HCT116 (cell line): ENCODE measurements at regions not wholly inside any gene's neighbourhood (a gene's known extent, or its start where the extent isn't known, plus 50 kb on each side); places are given as distances from the start of the nearest gene placed in this dataset.

Experiments used
- ATAC-seq: fragments of 200-7000 bp; cut with Tn5 transposase; 2 replicates; pipeline ENCODE4 v1.9.1; 2020; ENCODE audit warnings: mild to moderate bottlenecking, moderate library complexity
- BruUV-seq: library from RNA; stranded (reverse); fragments of 400-500 nt; replicated peaks from 2 replicates; lab custom pipeline; 2021; lab: Mats Ljungman, UMichigan
- CTCF ChIA-PET: fragments of 300-600 bp; sonication (Branson Sonifier 250); formaldehyde crosslinking; loops from one replicate; lab custom pipeline; 2021; ENCODE audit warnings: antibody characterized with exemption; lab: Charles Lee
- POLR2A ChIA-PET: fragments of 300-600, 350-600 bp; sonication (Branson Sonifier 250); formaldehyde crosslinking; loops from one replicate; lab custom pipeline; 2021; ENCODE audit warnings: antibody characterized with exemption; lab: Charles Lee
- RAD21 ChIA-PET, 2 experiments: fragments of 300-600 bp; sonication (Branson Sonifier 250); formaldehyde crosslinking; loops; one replicate each; lab custom pipeline; 2023; ENCODE audit warnings: low total read pairs in 2 of 2; ENCODE audit not compliant: uncharacterized antibody in 2 of 2, unreplicated experiment in 2 of 2, low non-redundant PET in 1 of 2; lab: Charles Lee
- DNase-seq: peaks from one replicate; pipeline ENCODE4 v3.0.0-alpha.2; 2010; ENCODE audit warnings: low read depth, low spot score
- H2AFZ ChIP-seq: fragments of 200-600 bp; shearing (Covaris generic), sonication (generic); 2 replicates; pipeline ENCODE4 v1.6.1; 2017; ENCODE audit warnings: low read depth, mixed run types, mixed read lengths, antibody characterized with exemption, low read length; ENCODE audit not compliant: poor library complexity, severe bottlenecking
- H3K27ac ChIP-seq: 2 replicates; pipeline ENCODE4 v1.5.1; 2012; ENCODE audit warnings: low read depth, low read length
- H3K27me3 ChIP-seq: fragments of 200-600 bp; sonication (generic); 2 replicates; pipeline ENCODE4 v1.6.1; 2016; ENCODE audit warnings: mixed run types, low read length, mixed read lengths; ENCODE audit not compliant: insufficient read depth
- H3K36me3 ChIP-seq, 2 experiments: fragments of 200-500 bp in 1 of 2; fragments of 200-600 bp in 1 of 2; sonication (Bioruptor generic) in 1 of 2; sonication (generic) in 1 of 2; 2 replicates each; pipeline versions ENCODE4 v1.5.1 to v1.6.1; 2014 to 2016; ENCODE audit warnings: low read length in 2 of 2, inconsistent platforms in 1 of 2, mixed read lengths in 1 of 2, mixed run types in 1 of 2; ENCODE audit not compliant: insufficient read depth in 2 of 2, control insufficient read depth in 1 of 2
- H3K4me1 ChIP-seq, 2 experiments: fragments of 200-600 bp in 1 of 2; sonication (generic) in 1 of 2; 2 replicates each; pipeline versions ENCODE4 v1.5.1 to v1.6.1; 2012 to 2017; ENCODE audit warnings: low read length in 2 of 2, inconsistent platforms in 1 of 2, mild to moderate bottlenecking in 1 of 2, mixed read lengths in 1 of 2, mixed run types in 1 of 2, moderate library complexity in 1 of 2; ENCODE audit not compliant: insufficient read depth in 2 of 2, control insufficient read depth in 1 of 2
- H3K4me2 ChIP-seq: fragments of 200-600 bp; sonication (generic); 2 replicates; pipeline ENCODE4 v1.6.1; 2017; ENCODE audit warnings: mixed run types, low read length, mixed read lengths
- H3K4me3 ChIP-seq, 2 experiments: fragments of 200-600 bp in 1 of 2; sonication (generic) in 1 of 2; replicated peaks in 1 of 2; 2 replicates each; pipeline ENCODE4 v1.5.1; 2011 to 2016; ENCODE audit warnings: low read length in 2 of 2, control low read depth in 1 of 2, low read depth in 1 of 2, mild to moderate bottlenecking in 1 of 2, mixed read lengths in 1 of 2, mixed run types in 1 of 2
- H3K79me2 ChIP-seq: fragments of 200-600 bp; sonication (generic); 2 replicates; pipeline ENCODE4 v1.6.1; 2017; ENCODE audit warnings: mild to moderate bottlenecking, mixed run types, low read length, moderate library complexity, mixed read lengths; ENCODE audit not compliant: insufficient read depth
- H3K9ac ChIP-seq: fragments of 200-600 bp; sonication (generic); 2 replicates; pipeline ENCODE4 v1.6.1; 2016; ENCODE audit warnings: low read length, mixed read lengths
- H3K9me2 ChIP-seq: fragments of 200-600 bp; sonication (generic), shearing (Covaris generic); 2 replicates; pipeline ENCODE4 v1.6.1; 2017; ENCODE audit warnings: mixed run types, mild to moderate bottlenecking, moderate library complexity; ENCODE audit not compliant: insufficient read depth
- H3K9me3 ChIP-seq, 2 experiments: fragments of 200-500 bp in 1 of 2; fragments of 200-600 bp in 1 of 2; sonication (Bioruptor generic) in 1 of 2; sonication (generic) in 1 of 2; 2 replicates each; pipeline ENCODE4 v1.6.1; 2014 to 2017; ENCODE audit warnings: low read length in 2 of 2, mixed read lengths in 2 of 2, inconsistent platforms in 1 of 2, low read depth in 1 of 2, mild to moderate bottlenecking in 1 of 2, mixed run types in 1 of 2, moderate library complexity in 1 of 2; ENCODE audit not compliant: control insufficient read depth in 1 of 2, insufficient read depth in 1 of 2
- H4K20me1 ChIP-seq: fragments of 200-600 bp; sonication (generic), shearing (Covaris generic); 2 replicates; pipeline ENCODE4 v1.6.1; 2017; ENCODE audit warnings: mixed run types, mild to moderate bottlenecking, moderate library complexity; ENCODE audit not compliant: insufficient read depth
- JUND ChIP-seq: IDR thresholded peaks from 2 replicates; pipeline ENCODE4 v1.6.1; 2012
- RAD21 ChIP-seq: IDR thresholded peaks from 2 replicates; pipeline ENCODE4 v1.6.1; 2012; ENCODE audit warnings: low read depth, mild to moderate bottlenecking
- TCF7L2 ChIP-seq: IDR thresholded peaks from 2 replicates; pipeline ENCODE4 v1.7.0; 2011; ENCODE audit warnings: borderline replicate concordance, inconsistent platforms; ENCODE audit not compliant: insufficient read depth, insufficient read length; ENCODE audit errors: extremely low read depth
- ZNF274 ChIP-seq: fragments of 200-500 bp; sonication (Bioruptor generic); IDR thresholded peaks from 2 replicates; pipeline ENCODE4 v1.6.1; 2014; ENCODE audit warnings: mild to moderate bottlenecking, low read depth, low read length, inconsistent platforms
- intact Hi-C: fragments of 100-400 bp; cut with micrococcal nuclease; formaldehyde crosslinking; loops from 2 replicates; pipeline ENCODE4 v1.10.0; 2022
- TF ChIP-seq, protein P1 (sequence below): IDR thresholded peaks from 2 replicates; pipeline ENCODE4 v1.6.1; 2012; ENCODE audit warnings: low read depth
- TF ChIP-seq, protein P2 (sequence below): IDR thresholded peaks from 2 replicates; pipeline ENCODE4 v1.6.1; 2011; ENCODE audit warnings: mild to moderate bottlenecking, low read length, moderate library complexity; ENCODE audit not compliant: insufficient replicate concordance; ENCODE audit errors: extremely low read depth
- TF ChIP-seq, protein P3 (sequence below), 3 experiments: fragments of 200-600 bp in 1 of 3; sonication (generic) in 1 of 3; IDR thresholded peaks in 2 of 3; conservative IDR thresholded peaks in 1 of 3; 2 replicates each; pipeline ENCODE4 v1.5.1; 2012 to 2017; ENCODE audit warnings: low read depth in 2 of 3, low read length in 2 of 3, antibody characterized with exemption in 1 of 3, borderline replicate concordance in 1 of 3, control low read depth in 1 of 3, mild to moderate bottlenecking in 1 of 3, mixed read lengths in 1 of 3, mixed run types in 1 of 3, moderate library complexity in 1 of 3; ENCODE audit not compliant: insufficient read depth in 1 of 3

DNA sequence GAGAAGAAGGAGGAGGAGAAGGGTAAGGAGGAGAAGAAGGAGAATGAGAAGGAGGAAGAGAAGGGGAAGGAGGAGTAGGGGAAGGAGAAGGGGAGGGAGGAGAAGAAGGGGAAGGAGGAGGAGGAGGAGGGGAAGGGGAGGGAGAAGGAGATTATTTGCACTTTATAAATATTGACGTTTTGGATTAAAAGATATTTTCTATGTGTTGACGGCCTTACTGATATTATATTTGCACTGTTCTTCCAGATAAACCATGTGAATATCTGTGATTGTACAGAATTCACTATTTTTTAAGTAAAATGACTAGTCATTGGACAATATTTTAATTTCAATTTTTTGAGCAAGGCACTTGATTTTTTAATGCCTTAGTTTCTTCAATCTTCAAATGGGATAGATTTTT, 310.5 kb upstream of the DNAJC19 start:
- H3K9me2 ChIP-seq, result no peaks in the 10 kb centered on the region
- no TSS peak for BruUV-seq
- H3K27me3 ChIP-seq, result peaks cover 72% of the 10 kb centered on the region
- no peak overlapping the region for H3K4me2 ChIP-seq
- ChIA-PET POLR2A (no interaction called here), CTCF (no interaction called here), RAD21 (no interaction called here)
- no peak overlapping the region for H3K27ac ChIP-seq
- H3K4me3 ChIP-seq, result no peak overlapping the region
- no peak overlapping the region for H3K9ac ChIP-seq
- no peaks in the 10 kb centered on the region for H3K4me1 ChIP-seq
- TF ChIP-seq ZNF274 (no peak), JUND (no peak), TCF7L2 (no peak), RAD21 (no peak)
- TF ChIP-seq, protein P1, sequence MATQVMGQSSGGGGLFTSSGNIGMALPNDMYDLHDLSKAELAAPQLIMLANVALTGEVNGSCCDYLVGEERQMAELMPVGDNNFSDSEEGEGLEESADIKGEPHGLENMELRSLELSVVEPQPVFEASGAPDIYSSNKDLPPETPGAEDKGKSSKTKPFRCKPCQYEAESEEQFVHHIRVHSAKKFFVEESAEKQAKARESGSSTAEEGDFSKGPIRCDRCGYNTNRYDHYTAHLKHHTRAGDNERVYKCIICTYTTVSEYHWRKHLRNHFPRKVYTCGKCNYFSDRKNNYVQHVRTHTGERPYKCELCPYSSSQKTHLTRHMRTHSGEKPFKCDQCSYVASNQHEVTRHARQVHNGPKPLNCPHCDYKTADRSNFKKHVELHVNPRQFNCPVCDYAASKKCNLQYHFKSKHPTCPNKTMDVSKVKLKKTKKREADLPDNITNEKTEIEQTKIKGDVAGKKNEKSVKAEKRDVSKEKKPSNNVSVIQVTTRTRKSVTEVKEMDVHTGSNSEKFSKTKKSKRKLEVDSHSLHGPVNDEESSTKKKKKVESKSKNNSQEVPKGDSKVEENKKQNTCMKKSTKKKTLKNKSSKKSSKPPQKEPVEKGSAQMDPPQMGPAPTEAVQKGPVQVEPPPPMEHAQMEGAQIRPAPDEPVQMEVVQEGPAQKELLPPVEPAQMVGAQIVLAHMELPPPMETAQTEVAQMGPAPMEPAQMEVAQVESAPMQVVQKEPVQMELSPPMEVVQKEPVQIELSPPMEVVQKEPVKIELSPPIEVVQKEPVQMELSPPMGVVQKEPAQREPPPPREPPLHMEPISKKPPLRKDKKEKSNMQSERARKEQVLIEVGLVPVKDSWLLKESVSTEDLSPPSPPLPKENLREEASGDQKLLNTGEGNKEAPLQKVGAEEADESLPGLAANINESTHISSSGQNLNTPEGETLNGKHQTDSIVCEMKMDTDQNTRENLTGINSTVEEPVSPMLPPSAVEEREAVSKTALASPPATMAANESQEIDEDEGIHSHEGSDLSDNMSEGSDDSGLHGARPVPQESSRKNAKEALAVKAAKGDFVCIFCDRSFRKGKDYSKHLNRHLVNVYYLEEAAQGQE, result no peak
- TF ChIP-seq, protein P2, sequence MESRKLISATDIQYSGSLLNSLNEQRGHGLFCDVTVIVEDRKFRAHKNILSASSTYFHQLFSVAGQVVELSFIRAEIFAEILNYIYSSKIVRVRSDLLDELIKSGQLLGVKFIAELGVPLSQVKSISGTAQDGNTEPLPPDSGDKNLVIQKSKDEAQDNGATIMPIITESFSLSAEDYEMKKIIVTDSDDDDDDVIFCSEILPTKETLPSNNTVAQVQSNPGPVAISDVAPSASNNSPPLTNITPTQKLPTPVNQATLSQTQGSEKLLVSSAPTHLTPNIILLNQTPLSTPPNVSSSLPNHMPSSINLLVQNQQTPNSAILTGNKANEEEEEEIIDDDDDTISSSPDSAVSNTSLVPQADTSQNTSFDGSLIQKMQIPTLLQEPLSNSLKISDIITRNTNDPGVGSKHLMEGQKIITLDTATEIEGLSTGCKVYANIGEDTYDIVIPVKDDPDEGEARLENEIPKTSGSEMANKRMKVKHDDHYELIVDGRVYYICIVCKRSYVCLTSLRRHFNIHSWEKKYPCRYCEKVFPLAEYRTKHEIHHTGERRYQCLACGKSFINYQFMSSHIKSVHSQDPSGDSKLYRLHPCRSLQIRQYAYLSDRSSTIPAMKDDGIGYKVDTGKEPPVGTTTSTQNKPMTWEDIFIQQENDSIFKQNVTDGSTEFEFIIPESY, result no peak
- TF ChIP-seq, protein P3, sequence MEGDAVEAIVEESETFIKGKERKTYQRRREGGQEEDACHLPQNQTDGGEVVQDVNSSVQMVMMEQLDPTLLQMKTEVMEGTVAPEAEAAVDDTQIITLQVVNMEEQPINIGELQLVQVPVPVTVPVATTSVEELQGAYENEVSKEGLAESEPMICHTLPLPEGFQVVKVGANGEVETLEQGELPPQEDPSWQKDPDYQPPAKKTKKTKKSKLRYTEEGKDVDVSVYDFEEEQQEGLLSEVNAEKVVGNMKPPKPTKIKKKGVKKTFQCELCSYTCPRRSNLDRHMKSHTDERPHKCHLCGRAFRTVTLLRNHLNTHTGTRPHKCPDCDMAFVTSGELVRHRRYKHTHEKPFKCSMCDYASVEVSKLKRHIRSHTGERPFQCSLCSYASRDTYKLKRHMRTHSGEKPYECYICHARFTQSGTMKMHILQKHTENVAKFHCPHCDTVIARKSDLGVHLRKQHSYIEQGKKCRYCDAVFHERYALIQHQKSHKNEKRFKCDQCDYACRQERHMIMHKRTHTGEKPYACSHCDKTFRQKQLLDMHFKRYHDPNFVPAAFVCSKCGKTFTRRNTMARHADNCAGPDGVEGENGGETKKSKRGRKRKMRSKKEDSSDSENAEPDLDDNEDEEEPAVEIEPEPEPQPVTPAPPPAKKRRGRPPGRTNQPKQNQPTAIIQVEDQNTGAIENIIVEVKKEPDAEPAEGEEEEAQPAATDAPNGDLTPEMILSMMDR (IDR thresholded peaks at IDR 0.05 in 2 of 3, conservative IDR thresholded peaks at IDR 0.05 in 1 of 3; ENCODE audit: borderline replicate concordance in 1 of 3, insufficient read depth in 1 of 3, low read depth in 2 of 3, low read length in 2 of 3), result no peak
- intact Hi-C loops, result no loop called here
- H2AFZ ChIP-seq, result no peak overlapping the region
- no peak for ATAC-seq
- no peak for DNase-seq
- no peaks in the 10 kb centered on the region for H3K36me3 ChIP-seq
- no peaks in the 10 kb centered on the region for H3K9me3 ChIP-seq
- H3K79me2 ChIP-seq, result no peaks in the 10 kb centered on the region
- no peaks in the 10 kb centered on the region for H4K20me1 ChIP-seq
